K562 (cell line): ENCODE measurements at regions not wholly inside any gene's neighbourhood (a gene's known extent, or its start where the extent isn't known, plus 50 kb on each side); places are given as distances from the start of the nearest gene placed in this dataset.

ENCODE experiments used
- ATAC-seq: fragments of 200-7000 bp; cut with Tn5 transposase; 3 replicates; pipeline ENCODE4 v1.9.1; 2020; ENCODE audit warnings: moderate library complexity
- BruUV-seq: library from RNA; stranded (reverse); fragments of 400-500 nt; replicated peaks from 2 replicates; lab custom pipeline; 2021; lab: Mats Ljungman, UMichigan
- CTCF ChIA-PET: fragments of 300-600 bp; formaldehyde crosslinking; extraction: SDS; loops from one replicate; lab custom pipeline; 2021; ENCODE audit warnings: low intra/inter-chr PET ratio; lab: Yijun Ruan, JAX
- POLR2A ChIA-PET: fragments of 300-600, 350-650 bp; sonication (Branson Sonifier 250); formaldehyde crosslinking; extraction: SDS; loops from one replicate; lab custom pipeline; 2021; ENCODE audit warnings: antibody characterized with exemption, inconsistent platforms; lab: Yijun Ruan, JAX
- DNase-seq, 4 experiments: peaks; one replicate each; pipeline versions ENCODE4 v3.0.0 to v3.0.0-alpha.2; 2011 to 2018; ENCODE audit warnings: low spot score in 3 of 4, mixed read lengths in 3 of 4; ENCODE audit errors: extremely low read depth in 1 of 4
- FAIRE-seq: peaks from 2 replicates; lab custom pipeline; 2011; peaks lifted over from hg19 to GRCh38; lab: Jason Lieb, UNC
- H2AFZ ChIP-seq: 2 replicates; pipeline ENCODE4 v1.6.0; 2011; ENCODE audit warnings: low read depth, low read length, control low read depth, inconsistent platforms
- H3K27ac ChIP-seq: fragments of 200-600 bp; 3 replicates; pipeline ENCODE4 v1.8.0; 2011; ENCODE audit warnings: low read depth, mild to moderate bottlenecking, control low read depth, inconsistent platforms, low read length, moderate library complexity, mixed read lengths; ENCODE audit errors: extremely low read depth
- H3K27me3 ChIP-seq, 2 experiments: fragments of 300-600 bp in 1 of 2; 2 replicates in 1 of 2; 3 replicates in 1 of 2; pipeline versions ENCODE4 v1.6.0 to v1.8.0; 2011; ENCODE audit warnings: inconsistent platforms in 2 of 2, low read length in 2 of 2, mild to moderate bottlenecking in 1 of 2, mixed read lengths in 1 of 2, moderate library complexity in 1 of 2; ENCODE audit not compliant: control insufficient read depth in 2 of 2, insufficient read depth in 2 of 2
- H3K36me3 ChIP-seq: fragments of 300-600 bp; 3 replicates; pipeline ENCODE4 v1.8.0; 2011; ENCODE audit warnings: mild to moderate bottlenecking, low read length, inconsistent platforms; ENCODE audit not compliant: control insufficient read depth, insufficient read depth
- H3K4me1 ChIP-seq, 2 experiments: fragments of 200-600 bp in 1 of 2; replicated peaks in 1 of 2; 2 replicates in 1 of 2; 3 replicates in 1 of 2; pipeline versions ENCODE4 v1.5.1 to v1.8.0; 2011; ENCODE audit warnings: inconsistent platforms in 2 of 2, low read length in 2 of 2, mild to moderate bottlenecking in 1 of 2, mixed read lengths in 1 of 2, moderate library complexity in 1 of 2; ENCODE audit not compliant: control insufficient read depth in 2 of 2, insufficient read depth in 2 of 2
- H3K4me2 ChIP-seq: 2 replicates; pipeline ENCODE4 v1.6.1; 2011; ENCODE audit warnings: low read length, control low read depth, inconsistent platforms, mixed read lengths; ENCODE audit not compliant: insufficient read depth
- H3K4me3 ChIP-seq: fragments of 200-600 bp; sonication (generic), shearing (Covaris generic); 2 replicates; pipeline ENCODE4 v1.5.1; 2016; ENCODE audit warnings: control low read depth, inconsistent platforms
- H3K79me2 ChIP-seq: fragments of 200-600 bp; 3 replicates; pipeline ENCODE4 v1.8.0; 2011; ENCODE audit warnings: low read length, inconsistent platforms; ENCODE audit not compliant: control insufficient read depth, insufficient read depth
- H3K9ac ChIP-seq, 2 experiments: 2 replicates each; pipeline versions ENCODE4 v1.6.0 to v1.6.1; 2011; ENCODE audit warnings: low read depth in 2 of 2, low read length in 2 of 2, control low read depth in 1 of 2, inconsistent platforms in 1 of 2, mild to moderate bottlenecking in 1 of 2, mixed read lengths in 1 of 2; ENCODE audit not compliant: insufficient read depth in 1 of 2
- H3K9me1 ChIP-seq: one replicate; pipeline ENCODE4 v1.6.0; 2011; ENCODE audit warnings: inconsistent platforms, mild to moderate bottlenecking, low read length, moderate library complexity; ENCODE audit not compliant: control insufficient read depth, insufficient read depth
- H3K9me3 ChIP-seq: replicated peaks from 2 replicates; pipeline ENCODE4 v1.5.1; 2011; ENCODE audit warnings: low read depth, low read length, inconsistent platforms; ENCODE audit not compliant: control insufficient read depth, insufficient read depth
- H4K20me1 ChIP-seq: replicated peaks from 2 replicates; pipeline ENCODE4 v1.6.1; 2011; ENCODE audit warnings: low read length, inconsistent platforms, mixed read lengths; ENCODE audit not compliant: control insufficient read depth, insufficient read depth
- CREBBP ChIP-seq: IDR thresholded peaks from one replicate; pipeline ENCODE4 v1.6.1; 2012; ENCODE audit warnings: low read depth, mild to moderate bottlenecking, control low read depth, inconsistent platforms, low read length
- DMBX1 ChIP-seq: fragments of 250-450 bp; sonication (Bioruptor Pico); IDR thresholded peaks from 2 replicates; pipeline ENCODE4 v1.8.0; 2022; ENCODE audit warnings: inconsistent platforms, mild to moderate bottlenecking, moderate library complexity, borderline replicate concordance
- E2F6 ChIP-seq, 2 experiments: IDR thresholded peaks; 2 replicates each; pipeline ENCODE4 v1.6.1; 2011; ENCODE audit warnings: borderline replicate concordance in 1 of 2, control low read depth in 1 of 2, low read depth in 1 of 2, low read length in 1 of 2, mild to moderate bottlenecking in 1 of 2, mixed read lengths in 1 of 2, moderate library complexity in 1 of 2; ENCODE audit not compliant: insufficient read depth in 1 of 2, insufficient read length in 1 of 2, poor library complexity in 1 of 2, severe bottlenecking in 1 of 2; ENCODE audit errors: extremely low read depth in 1 of 2
- ELK1 ChIP-seq: sonication (generic); formaldehyde crosslinking; IDR thresholded peaks from 2 replicates; pipeline ENCODE4 v1.8.1; 2022; ENCODE audit warnings: missing genetic modification reagents
- HLTF ChIP-seq: fragments of 450-650 bp; IDR thresholded peaks from 2 replicates; pipeline ENCODE4 v1.6.1; 2016
- NFE2L1 ChIP-seq: fragments of 450-650 bp; IDR thresholded peaks from 2 replicates; pipeline ENCODE4 v1.6.1; 2016; ENCODE audit warnings: missing genetic modification characterization, low read depth, mild to moderate bottlenecking, missing compliant biosample characterization, moderate library complexity, borderline replicate concordance
- PRMT5 ChIP-seq: sonication (generic); formaldehyde crosslinking; IDR thresholded peaks from 2 replicates; pipeline ENCODE4 v1.5.0; 2020; ENCODE audit warnings: missing genetic modification reagents
- PRPF4 ChIP-seq: fragments of 200-400 bp; formaldehyde crosslinking; IDR thresholded peaks from one replicate; pipeline ENCODE4 v1.6.1; 2017; ENCODE audit warnings: low read length, low read depth, mild to moderate bottlenecking; ENCODE audit not compliant: insufficient read depth, poor library complexity, severe bottlenecking
- RNF219 ChIP-seq: fragments of 250-450 bp; sonication (Bioruptor Pico); IDR thresholded peaks from 2 replicates; pipeline ENCODE4 v1.5.0; 2022; ENCODE audit warnings: mild to moderate bottlenecking
- SLC30A9 ChIP-seq: fragments of 250-450 bp; sonication (Bioruptor Pico); IDR thresholded peaks from 2 replicates; pipeline ENCODE4 v1.8.0; 2022; ENCODE audit warnings: mild to moderate bottlenecking, moderate library complexity
- SNIP1 ChIP-seq: fragments of 450-650 bp; IDR thresholded peaks from 2 replicates; pipeline ENCODE4 v1.7.1; 2017; ENCODE audit warnings: low read depth, mild to moderate bottlenecking
- TEAD2 ChIP-seq: fragments of 450-650 bp; IDR thresholded peaks from 2 replicates; pipeline ENCODE4 v1.6.1; 2016; ENCODE audit warnings: missing genetic modification characterization, control low read depth, missing compliant biosample characterization
- UBTF ChIP-seq, 2 experiments: IDR thresholded peaks; 2 replicates each; pipeline ENCODE4 v1.6.1; 2012; ENCODE audit warnings: improper control_type of control experiment in 2 of 2, low read depth in 2 of 2, low read length in 2 of 2, borderline replicate concordance in 1 of 2
- ZNF316 ChIP-seq: fragments of 450-650 bp; IDR thresholded peaks from 2 replicates; pipeline ENCODE4 v1.6.1; 2016
- in situ Hi-C: fragments of 300-500 bp; cut with MboI; formaldehyde crosslinking; loops from 4 replicates; pipeline ENCODE4 v1.15.0; 2018; ENCODE audit warnings: inconsistent platforms, mixed read lengths
- intact Hi-C: fragments of 100-400 bp; cut with micrococcal nuclease; formaldehyde crosslinking; loops from 2 replicates; pipeline ENCODE4 v1.14.2; 2022

- POLR2A ChIA-PET, result interaction anchor here (1.0 kb wide), 1 partner anchor 153 kb away, joined by 3 read pairs; no protein-coding TSS in a partner anchor
- H3K79me2 ChIP-seq, result no peaks in the 10 kb centered on the region
- no peak overlapping the region for H3K9ac ChIP-seq
- in situ Hi-C loops (no loop called here), intact Hi-C loops (no loop called here)
- no peak overlapping the region for H2AFZ ChIP-seq
- no peak for ATAC-seq
- H3K27ac ChIP-seq, result no peak overlapping the region
- no peaks in the 10 kb centered on the region for H3K9me3 ChIP-seq
- no peak overlapping the region for H3K4me3 ChIP-seq
- no peak for DNase-seq
- no TSS peak for BruUV-seq
- H4K20me1 ChIP-seq, result no peaks in the 10 kb centered on the region
- H3K9me1 ChIP-seq, result no peaks in the 10 kb centered on the region
- H3K4me2 ChIP-seq, result no peak overlapping the region
- H3K36me3 ChIP-seq, result no peaks in the 10 kb centered on the region
- no peak for TF ChIP-seq RNF219 (CRISPR knock-in tag)
- TF ChIP-seq SLC30A9 (CRISPR knock-in tag), result no peak
- no peak for TF ChIP-seq UBTF (IDR thresholded peaks at IDR 0.05; ENCODE audit: borderline replicate concordance in 1 of 2, low read depth in 2 of 2, low read length in 2 of 2)
- TF ChIP-seq DMBX1 (CRISPR knock-in tag), result no peak
- no peak for TF ChIP-seq HLTF
- no peak for TF ChIP-seq NFE2L1 (tag)
- no peak for TF ChIP-seq SNIP1
- TF ChIP-seq TEAD2 (tag), result no peak
- TF ChIP-seq ELK1 (CRISPR knock-in tag), result no peak
- no peak for TF ChIP-seq CREBBP
- TF ChIP-seq ZNF316, result no peak
- no peak for TF ChIP-seq E2F6 (IDR thresholded peaks at IDR 0.05; ENCODE audit: borderline replicate concordance in 1 of 2, extremely low read depth in 1 of 2, insufficient read depth in 1 of 2, insufficient read length in 1 of 2, low read depth in 1 of 2, low read length in 1 of 2, poor library complexity in 1 of 2, severe bottlenecking in 1 of 2)
- TF ChIP-seq PRMT5 (CRISPR knock-in tag), result no peak
- TF ChIP-seq PRPF4, result no peak
- H3K4me1 ChIP-seq, result no peaks in the 10 kb centered on the region
- FAIRE-seq, result no peak
- CTCF ChIA-PET, result no interaction called here
- H3K27me3 ChIP-seq, result no peaks in the 10 kb centered on the region
Observed at GRCh38 chr7:20021066-20021465, 196.1 kb downstream of the MACC1 start.
